HG03457 (cell line): ENCODE measurements at regions not wholly inside any gene's neighbourhood (a gene's known extent, or its start where the extent isn't known, plus 50 kb on each side); places are given as distances from the start of the nearest gene placed in this dataset.

ENCODE experiments used
- ATAC-seq: cut with Tn5 transposase; IDR thresholded peaks from one replicate; pipeline ENCODE4 v1.9.1; 2021; ENCODE audit warnings: moderate number of reproducible peaks; ENCODE audit not compliant: unreplicated experiment

DNA sequence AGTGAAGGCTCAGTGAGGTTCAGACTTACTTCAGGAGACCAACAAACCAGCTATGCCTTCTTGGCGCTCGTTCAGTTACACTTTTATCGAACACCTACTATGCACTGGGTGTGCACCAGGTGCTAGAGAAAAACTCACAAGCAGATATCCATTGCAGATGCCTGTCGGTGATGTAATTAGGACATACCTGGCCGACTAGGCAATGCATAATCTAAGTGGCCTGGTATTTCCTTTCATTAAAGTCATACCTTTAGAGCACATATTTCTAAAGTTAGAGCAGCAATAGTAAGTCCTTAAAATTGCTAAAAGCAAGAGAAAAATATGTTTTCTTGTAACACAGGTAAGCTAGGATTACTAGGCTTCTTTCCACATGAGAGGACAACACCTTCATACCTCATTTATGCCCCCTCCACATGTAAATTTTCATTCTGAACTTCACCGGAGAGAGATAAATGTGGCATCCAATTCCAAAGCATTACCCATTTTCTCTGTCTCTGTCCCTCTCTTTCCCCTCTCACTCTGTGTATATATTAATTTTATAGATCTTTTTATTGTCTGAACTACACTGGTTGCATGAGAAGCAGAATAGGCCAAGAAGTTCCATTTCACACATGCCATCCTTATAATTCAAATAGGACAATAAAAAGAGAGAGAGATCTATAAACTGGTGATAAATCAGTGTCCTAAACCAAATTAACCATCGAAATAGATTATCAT is 242.2 kb downstream of the SPTSSA start:
- no peak for ATAC-seq

DNA sequence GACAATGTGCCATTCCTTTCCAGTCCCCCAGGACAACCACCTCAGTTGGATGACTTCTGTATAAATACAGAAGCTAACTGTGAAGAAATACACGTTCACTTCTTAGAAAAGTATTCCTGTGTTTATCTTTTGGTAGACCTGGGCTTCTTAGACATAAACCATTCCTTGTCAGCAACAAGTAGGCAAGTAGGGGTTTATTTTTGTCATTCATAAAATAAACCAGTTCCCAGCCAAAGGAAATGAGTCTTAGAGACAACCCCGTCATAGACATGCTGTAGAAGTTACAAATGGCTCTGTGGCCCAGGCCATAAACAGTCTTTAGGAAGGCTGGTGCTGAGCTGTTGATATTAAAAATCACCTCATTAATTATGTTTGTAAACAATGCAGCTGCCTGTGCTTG is 243.2 kb downstream of the SPTSSA start:
- ATAC-seq = no peak

DNA sequence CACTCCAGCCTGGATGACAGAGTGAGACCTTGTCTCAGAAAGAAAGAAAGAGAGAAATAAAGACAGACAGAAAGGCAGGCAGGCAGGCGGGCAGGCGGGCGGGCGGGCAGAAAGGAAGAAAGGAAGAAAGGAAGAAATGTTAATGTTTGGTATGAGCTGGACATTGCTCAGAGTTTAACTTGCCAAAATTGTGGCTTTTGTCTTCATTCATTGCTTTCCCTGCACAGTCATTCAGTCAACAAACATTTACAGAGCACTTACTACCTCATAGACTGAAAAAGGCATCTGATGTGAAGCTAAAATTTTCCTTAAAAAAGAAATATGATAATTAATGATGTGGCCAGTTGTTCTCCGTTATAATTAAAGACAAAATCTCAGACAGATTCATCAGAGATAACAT is 247.1 kb downstream of the SPTSSA start:
- no peak for ATAC-seq

DNA sequence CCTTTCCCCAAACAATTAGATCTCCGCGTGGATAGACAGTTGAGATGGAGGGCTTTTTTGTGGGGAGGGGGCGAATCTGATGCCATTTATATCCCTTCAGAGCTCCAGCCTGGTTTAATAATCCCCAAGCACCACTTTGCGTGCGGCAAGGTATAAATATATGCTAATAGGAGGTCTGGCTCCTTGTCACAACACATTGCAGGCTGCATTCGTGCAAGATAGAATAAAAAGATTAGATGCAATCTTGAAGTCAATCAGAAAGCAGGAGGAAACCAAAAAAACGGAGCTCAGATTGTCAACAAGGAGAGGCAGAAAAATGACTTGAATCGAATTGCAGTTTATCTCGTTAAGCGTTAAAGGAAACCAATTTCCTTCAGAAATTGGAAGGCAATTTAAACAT is 248.7 kb downstream of the SPTSSA start:
- no peak for ATAC-seq

DNA sequence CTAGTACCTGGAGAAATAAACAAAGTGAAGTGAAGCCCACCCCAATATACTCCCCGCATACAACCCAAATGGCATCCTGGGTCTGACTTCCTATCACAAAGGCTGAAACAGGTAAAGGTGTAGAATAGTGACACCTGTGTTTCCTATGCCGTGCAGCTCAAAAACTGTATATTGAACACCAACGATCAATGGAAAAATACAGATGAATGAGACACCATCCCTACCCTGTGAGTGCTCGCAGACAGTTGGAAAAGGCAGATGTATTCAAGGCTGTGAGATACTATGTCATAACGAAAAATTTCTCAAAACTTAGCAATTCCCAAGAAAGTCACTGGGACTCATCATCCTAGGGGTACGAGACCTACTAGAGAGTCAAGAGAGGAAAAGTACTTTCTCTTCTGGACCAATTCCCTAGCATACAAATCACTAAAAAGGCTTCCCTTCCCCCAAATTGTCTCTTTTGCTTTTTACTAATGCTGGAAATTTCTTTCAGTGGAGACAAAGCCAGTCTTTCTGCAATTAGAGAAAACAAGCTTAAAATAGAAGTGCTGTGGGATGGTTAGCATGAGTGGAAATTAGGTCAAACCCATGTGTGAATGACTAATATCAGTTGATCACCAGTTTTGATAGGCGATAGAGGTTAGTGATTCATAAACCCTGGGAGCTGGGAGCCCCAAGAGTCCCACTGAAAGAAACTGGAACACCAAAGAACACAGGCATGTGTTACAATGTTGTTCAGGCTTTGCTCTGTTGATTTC is 249.7 kb downstream of the SPTSSA start:
- ATAC-seq = no peak

DNA sequence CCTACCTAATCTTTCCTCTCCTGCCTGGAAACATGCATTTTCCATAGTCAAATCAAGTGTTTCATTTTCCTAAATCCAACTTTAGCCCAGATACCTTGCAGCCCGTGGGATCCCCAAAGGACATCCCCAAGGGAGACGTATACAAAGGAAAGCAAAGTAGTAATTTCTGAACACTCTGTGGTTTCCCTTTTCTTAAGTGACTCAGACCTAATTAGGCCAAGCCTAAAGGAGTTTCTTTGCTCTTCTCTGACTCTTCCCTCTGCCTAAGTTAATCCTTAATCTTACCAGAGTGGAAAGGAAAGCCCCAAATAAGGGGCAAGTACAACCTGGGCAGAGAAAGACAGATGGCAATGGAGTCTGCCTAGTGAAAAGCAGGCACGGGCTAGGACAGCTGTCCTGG is 250.3 kb downstream of the SPTSSA start:
- peak; percentile 86 for ATAC-seq

DNA sequence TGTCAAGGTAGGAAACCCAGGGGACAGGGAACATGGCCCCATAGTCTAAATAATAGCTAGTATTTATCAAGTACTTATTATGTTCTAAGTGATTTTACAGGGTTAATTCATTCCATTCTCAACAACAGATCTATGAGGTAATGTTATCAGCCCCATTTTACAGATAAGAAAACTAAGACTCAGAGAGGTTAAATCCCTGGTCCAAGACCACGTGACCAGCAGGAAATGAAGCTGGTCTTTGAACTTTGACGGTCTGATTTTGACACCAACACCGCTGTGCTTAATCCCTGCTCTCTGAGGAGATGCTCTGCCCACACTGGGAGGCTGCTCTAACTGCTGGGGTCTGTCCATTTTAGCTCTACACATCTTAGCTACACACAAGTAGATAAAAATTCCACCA is 253.5 kb downstream of the SPTSSA start:
- ATAC-seq = no peak

DNA sequence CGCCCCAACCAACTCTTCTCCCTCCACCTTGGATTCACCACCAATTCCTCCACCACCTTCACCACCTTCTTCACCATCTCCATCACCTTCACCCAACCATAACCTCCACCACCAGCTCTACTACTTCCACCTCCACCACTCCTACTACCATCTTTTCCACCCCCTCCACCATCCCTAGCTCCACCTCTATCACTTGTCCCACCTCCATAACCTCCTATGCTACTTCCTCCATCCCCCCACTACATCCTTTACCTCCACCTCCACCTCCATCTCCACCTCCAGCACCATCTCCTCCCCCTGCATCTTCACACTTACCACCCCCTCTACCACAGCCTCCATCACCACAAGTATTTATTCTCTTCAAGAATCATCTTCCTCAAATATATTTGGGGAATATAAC is 254.9 kb upstream of the EGLN3 start:
- ATAC-seq = no peak

DNA sequence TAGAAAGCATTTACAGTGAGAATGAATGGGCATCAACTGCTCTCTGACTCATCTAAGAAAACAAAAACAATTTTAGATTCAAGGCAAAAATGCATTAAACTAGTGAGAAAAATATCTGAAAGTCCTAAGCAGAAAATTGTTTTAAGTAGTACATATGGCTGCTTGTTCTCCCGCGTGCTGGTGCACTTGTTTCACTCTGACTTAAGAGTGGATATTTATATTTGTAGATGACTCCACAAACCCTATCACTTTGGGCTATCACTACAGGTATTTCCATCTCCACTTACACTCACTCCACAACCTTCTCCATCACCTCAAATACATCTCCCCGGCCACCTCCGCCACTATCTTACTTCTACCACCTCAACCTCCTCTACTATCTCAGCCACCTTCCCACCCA is 253.9 kb upstream of the EGLN3 start:
- ATAC-seq = no peak

DNA sequence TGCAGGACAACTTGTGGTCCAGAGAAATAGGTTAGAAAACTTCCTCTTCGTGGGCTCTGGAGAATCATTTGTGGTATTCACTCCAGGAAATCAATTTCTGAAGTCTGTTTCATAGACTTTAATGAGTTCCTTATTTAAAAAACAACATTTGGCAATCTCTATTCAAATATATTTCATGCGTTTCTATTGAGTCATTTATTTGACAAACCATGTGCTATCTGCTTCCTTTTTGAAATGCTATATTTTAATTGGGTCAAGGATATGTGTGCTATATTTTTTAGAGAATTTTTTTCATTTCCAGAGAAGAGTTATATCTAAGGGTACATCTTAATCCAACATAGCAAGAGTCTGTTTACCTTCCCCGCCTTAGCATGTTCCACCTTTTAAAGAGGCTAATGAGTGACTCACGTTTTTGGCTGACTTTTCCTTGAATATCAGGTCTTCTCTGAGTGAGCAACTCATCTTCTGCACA is 252.4 kb upstream of the EGLN3 start:
- no peak for ATAC-seq

DNA sequence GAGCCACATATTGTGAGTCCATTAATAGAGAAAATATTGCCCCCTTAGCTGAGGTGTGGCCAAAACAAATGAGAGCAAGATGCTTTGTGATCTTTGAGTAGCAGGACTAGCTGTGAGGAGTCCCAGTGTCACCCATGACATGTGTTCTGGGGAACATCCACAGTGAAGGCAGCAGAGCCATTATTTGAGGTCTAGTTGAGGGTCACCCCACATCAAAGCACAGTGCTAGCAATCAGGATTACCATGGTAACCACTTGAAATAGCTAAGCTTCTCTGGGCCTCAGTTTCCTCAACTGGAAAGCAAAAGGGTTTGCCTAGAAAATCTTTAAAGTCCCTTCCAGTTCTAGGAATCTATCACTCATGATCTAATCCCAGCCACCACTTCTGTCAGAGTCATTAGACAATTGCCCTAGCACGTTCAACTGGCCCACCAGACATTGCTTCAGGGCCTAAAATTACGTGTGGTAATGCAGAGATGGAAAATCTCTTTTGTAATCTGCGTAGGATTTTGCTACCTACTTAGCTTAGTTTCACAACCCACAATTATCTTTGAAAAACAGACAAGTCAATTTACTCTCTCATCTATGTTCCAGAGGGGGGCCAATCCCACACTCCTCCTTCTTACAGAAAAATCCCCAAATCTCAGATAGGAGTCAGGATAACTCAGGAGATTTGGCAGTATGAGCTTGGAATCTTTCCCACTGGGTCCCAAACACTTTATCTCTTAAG is 251.2 kb upstream of the EGLN3 start:
- no peak for ATAC-seq

DNA sequence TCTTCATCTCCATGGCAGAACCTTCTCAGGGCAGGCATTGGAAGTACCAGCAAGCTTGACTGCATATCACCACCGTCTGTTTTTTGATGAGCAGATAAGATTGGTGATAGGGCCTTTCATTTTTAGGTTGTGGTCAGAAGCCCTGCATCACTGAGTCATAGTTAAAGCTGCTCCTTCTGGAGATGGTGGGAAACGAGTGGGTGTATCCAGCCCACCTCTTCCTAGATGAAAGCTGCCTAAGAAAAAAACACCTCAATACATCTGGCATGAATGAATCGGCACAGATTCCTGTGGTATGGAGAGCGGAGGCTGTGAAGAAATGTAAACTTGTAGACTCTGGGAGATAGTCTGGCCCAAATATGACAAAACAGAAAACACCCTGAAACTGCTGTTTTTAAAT is 248.7 kb upstream of the EGLN3 start:
- ATAC-seq = no peak

DNA sequence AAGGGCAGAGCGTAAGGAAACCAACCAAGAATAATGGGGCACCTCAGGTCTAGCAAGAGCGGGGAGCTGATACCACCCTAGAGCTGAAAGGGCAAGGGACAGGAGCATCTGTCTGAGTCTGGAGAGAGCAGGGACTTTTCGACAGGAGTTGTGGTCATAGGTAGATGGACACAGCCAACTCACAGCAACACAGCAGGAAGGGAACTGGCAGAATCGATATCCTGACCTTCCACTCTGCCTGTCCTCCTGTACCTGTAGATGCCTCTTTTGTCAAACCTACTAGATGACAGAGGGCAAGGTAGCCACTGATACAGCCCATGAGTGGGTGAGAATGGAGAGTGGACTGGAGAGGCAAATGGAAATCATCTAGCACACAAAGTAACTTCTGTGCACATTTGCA is 247.2 kb upstream of the EGLN3 start:
- ATAC-seq = no peak

DNA sequence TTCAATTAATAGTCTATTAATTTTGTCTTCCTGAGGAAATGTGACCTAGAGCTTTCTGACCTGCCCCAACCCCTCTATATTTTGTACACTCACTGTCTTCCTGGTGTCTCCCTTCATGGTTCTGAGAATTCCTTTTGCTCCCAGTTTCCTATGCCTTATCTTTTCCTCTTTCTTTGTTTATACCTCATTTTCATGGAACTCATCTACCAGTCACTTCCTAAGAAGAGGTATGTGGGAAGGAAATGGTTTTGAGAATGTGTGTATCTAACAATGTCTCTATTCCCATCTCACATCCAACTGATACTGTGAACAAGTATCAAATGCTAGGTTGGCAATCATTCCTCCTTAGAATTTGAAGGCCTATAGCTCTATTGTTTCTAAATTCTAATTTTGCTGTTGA is 245.1 kb upstream of the EGLN3 start:
- no peak for ATAC-seq

DNA sequence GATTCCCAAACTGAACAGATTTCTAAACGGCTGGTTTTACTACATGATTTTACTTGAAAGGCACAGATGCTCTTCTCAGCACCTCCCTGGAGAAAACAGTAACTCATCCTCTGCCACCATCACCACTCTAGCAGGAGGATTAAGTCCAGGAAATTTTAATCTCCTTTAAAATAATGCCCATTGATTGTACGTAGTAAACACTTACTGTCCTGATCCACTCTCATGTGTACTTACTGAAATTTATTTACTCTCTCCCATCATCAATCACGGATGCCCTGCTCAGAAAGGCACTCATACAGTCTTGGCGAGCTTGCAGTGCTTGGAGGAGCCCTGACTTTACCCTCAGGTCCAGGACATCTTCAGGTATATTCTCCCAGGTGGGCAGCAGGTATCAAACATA is 239.8 kb upstream of the EGLN3 start:
- ATAC-seq = no peak

DNA sequence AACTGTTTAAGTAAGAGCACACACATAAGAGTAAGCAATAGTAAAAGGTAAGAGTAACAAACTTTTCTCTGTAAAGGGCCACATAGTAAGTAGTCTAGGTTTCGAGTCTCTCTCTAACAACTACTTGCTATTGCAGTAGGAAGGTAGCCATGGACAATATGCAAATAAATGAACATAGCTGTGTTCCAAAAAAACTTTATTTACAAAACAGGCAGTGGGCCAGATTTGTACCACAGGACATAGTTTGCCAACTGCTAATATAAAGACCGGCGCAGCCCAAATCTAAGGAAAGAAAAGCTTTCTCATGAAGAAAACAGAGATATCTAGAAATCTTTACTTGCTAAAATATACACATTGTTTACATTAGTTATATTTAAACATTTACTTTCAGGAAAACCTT is 239.0 kb upstream of the EGLN3 start:
- ATAC-seq = no peak

DNA sequence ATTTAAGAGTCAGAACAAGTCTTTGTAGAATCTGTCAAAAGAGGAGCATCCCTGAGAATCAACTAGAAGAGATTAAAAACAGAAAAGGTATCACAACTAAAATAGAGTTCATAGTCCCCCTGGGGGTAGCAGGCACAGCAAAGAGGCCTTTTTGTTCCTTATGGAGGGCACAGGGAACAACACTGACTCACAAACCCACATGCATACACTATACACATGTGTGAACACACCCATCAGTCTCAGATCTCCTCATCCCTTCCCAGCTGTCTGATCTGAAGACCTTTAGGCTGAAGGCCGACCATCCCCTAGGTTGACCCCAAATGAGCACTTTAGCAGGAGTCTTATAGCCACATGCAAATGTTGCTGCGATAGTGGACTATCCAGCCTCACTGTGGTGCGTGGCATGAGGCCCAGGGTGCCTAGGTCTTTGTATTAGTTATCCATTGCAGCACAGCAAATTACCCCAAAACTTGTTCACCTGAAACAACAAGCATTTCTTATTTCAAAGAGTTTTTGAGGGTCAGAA is 236.7 kb upstream of the EGLN3 start:
- ATAC-seq = no peak

DNA sequence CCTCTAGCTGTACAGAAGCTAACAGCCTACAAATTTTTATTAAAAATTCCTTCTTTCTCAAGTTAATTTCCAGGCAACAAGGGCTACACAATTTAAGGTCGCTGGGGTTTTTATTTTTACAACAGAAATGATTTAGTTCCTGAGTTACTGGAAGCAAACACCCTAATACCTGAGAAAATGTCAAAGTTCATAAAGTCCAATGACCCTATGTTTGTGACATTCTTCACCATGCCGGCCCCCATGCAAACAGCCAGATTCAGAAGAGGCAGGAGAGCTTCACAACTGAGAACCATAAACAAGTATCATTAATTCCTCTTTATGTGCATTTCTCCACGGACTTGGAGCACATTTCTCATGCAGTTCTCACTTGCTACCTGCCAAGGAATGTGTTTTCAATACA is 236.2 kb upstream of the EGLN3 start:
- no peak for ATAC-seq

DNA sequence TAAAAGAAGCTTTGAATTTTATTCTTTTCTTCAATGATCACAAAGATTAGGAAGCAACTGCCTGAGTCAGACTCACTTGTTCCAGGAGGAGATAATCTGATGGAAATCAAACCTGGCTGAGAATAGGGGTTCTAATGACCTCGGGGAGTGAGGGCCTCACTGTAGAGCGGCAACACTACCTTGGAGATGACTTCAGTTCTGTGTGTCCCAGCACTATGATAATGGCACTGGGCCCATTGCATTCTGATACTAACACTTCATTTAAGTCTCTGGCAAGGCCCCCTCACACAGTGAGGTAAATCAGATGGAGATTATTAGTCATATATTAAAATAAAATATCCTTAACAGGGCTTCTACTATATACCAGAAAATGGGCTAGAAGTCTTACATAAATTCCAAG is 233.3 kb upstream of the EGLN3 start:
- ATAC-seq = no peak

DNA sequence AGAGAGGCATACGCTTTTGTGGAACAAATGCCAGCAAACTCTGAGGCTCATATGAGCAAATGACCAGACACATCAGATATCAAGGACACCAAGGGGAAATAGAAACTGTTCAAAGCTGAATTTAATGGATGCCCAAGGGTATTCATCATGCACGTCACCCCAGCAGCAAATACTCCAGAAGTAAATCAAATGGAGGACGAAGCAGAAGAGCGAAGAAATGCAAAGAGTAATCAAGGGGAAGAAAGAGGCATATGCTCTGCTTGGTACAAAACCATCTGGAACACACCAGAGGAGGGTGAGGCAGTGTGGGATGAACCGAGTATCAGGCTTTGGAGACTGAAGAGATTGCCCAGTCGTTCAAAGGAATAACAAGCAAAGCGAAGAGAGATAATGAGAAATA is 232.6 kb upstream of the EGLN3 start:
- ATAC-seq = no peak

DNA sequence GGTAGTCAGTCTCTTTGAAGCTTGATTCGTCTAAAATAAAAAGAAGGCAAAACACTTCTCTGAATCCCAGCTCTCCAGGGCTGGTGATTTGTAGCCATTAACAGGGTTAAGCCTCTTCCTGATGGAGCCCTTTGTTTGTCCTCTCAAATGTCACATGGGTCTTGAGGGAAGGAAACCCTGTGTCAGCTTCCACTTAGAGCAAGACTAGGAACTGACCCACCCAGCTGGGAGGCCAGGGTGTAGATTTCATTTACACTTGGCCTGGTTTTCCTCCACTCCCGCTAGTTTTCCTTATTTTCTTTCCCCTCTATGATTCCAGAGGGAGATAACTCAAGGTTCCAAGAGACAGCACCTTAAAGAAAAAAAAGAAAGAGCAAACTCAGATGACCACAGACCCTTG is 230.5 kb upstream of the EGLN3 start:
- no peak for ATAC-seq

DNA sequence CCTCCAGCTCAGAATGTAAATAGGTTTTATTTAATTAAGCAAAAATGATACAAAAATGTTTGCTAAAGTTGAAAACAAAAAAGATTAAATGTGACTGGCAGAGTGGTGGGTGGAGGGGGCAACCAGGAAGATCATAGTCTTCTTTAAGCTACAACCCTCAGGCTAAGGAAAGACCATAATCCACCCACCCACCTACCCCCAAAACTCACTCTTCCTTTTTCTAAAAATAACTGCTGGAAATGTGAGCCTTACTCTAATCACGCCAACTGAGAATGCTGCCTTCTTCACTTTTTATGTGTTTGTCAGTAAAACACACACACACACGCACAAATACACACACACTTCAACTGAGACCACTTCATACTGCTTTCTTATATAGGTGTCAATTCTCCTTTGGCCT is 230.0 kb upstream of the EGLN3 start:
- ATAC-seq = no peak
